ENCODE measurements at regions not wholly inside any gene's neighbourhood (a gene's known extent, or its start where the extent isn't known, plus 50 kb on each side); places are given as distances from the start of the nearest gene placed in this dataset.

- no peak for TF ChIP-seq MAFK (IDR thresholded peaks at IDR 0.05; ENCODE audit: partially characterized antibody)
- no peak for TF ChIP-seq CTCF (IDR thresholded peaks at IDR 0.05)
- TF ChIP-seq MYC (IDR thresholded peaks at IDR 0.05; ENCODE audit: borderline replicate concordance, low read length): no peak
These were observed 68.2 kb upstream of the HRH2 start for GRCh38 chr5:175589714-175590113.
